HG02678 (cell line): ENCODE measurements at regions not wholly inside any gene's neighbourhood (a gene's known extent, or its start where the extent isn't known, plus 50 kb on each side); places are given as distances from the start of the nearest gene placed in this dataset.

Experiments
- ATAC-seq: cut with Tn5 transposase; IDR thresholded peaks from one replicate; pipeline ENCODE4 v1.9.1; 2021; ENCODE audit warnings: mild to moderate bottlenecking, moderate library complexity; ENCODE audit not compliant: unreplicated experiment

GRCh38 chr10:90975096-90975495, 54.2 kb upstream of the ANKRD1 start:
- ATAC-seq: no peak

GRCh38 chr10:90977162-90977854, 56.4 kb upstream of the ANKRD1 start:
- peak; percentile 71 for ATAC-seq

GRCh38 chr10:90977855-90978486, 57.1 kb upstream of the ANKRD1 start:
- peak; percentile 25 for ATAC-seq

- no peak for ATAC-seq
Observed at GRCh38 chr10:90982406-90983008, 61.6 kb upstream of the ANKRD1 start.

- ATAC-seq: no peak
Observed at GRCh38 chr10:90983914-90984549, 63.1 kb upstream of the ANKRD1 start.

- ATAC-seq: no peak
Observed at GRCh38 chr10:90984898-90985297, 64.0 kb upstream of the ANKRD1 start.

GRCh38 chr10:90985321-90985933, 64.5 kb upstream of the ANKRD1 start:
- no peak for ATAC-seq

GRCh38 chr10:90986136-90986760, 65.4 kb upstream of the ANKRD1 start:
- no peak for ATAC-seq

GRCh38 chr10:90986870-90987269, 66.0 kb upstream of the ANKRD1 start:
- ATAC-seq: no peak

GRCh38 chr10:90987383-90987782, 66.5 kb upstream of the ANKRD1 start:
- ATAC-seq: no peak

- no peak for ATAC-seq
Observed at GRCh38 chr10:90988024-90988423, 67.1 kb upstream of the ANKRD1 start.

GRCh38 chr10:90988802-90989201, 67.9 kb upstream of the ANKRD1 start:
- ATAC-seq: no peak

GRCh38 chr10:90989378-90989777, 68.5 kb upstream of the ANKRD1 start:
- no peak for ATAC-seq

GRCh38 chr10:90992462-90992861, 71.6 kb upstream of the ANKRD1 start:
- no peak for ATAC-seq

- ATAC-seq: no peak
Observed at GRCh38 chr10:90993340-90993739, 72.5 kb upstream of the ANKRD1 start.

- ATAC-seq: no peak
Observed at GRCh38 chr10:90997670-90998069, 76.8 kb upstream of the ANKRD1 start.

GRCh38 chr10:90998733-90999511, 78.0 kb upstream of the ANKRD1 start:
- peak; percentile 24 for ATAC-seq

- peak; percentile 63 for ATAC-seq
Observed at GRCh38 chr10:90999512-91000172, 78.8 kb upstream of the ANKRD1 start.

GRCh38 chr10:91000470-91000869, 79.6 kb upstream of the ANKRD1 start:
- ATAC-seq: no peak

GRCh38 chr10:91000985-91001384, 80.1 kb upstream of the ANKRD1 start:
- ATAC-seq: no peak
